Activated T-cell treated with anti-CD3 and anti-CD28 coated beads, Interleukin-2, amount 50 U/mL, for 24 hours (primary cell): ENCODE measurements at regions not wholly inside any gene's neighbourhood (a gene's known extent, or its start where the extent isn't known, plus 50 kb on each side); places are given as distances from the start of the nearest gene placed in this dataset.

Source experiments
- DNase-seq: peaks from one replicate; pipeline ENCODE4 v3.0.0-alpha.2; 2020
- H3K27ac Mint-ChIP-seq: 2 replicates; pipeline ENCODE4 v1.8.0; 2020; ENCODE audit warnings: mild to moderate bottlenecking, mixed read lengths
- H3K27me3 Mint-ChIP-seq: 2 replicates; pipeline ENCODE4 v1.8.0; 2020; ENCODE audit warnings: mixed read lengths
- H3K36me3 Mint-ChIP-seq: 2 replicates; pipeline ENCODE4 v1.8.0; 2020; ENCODE audit warnings: low read depth, mixed read lengths
- H3K4me1 Mint-ChIP-seq: 2 replicates; pipeline ENCODE4 v1.8.0; 2020; ENCODE audit warnings: low read depth, mixed read lengths
- H3K4me3 Mint-ChIP-seq: 2 replicates; pipeline ENCODE4 v1.8.0; 2020; ENCODE audit warnings: mild to moderate bottlenecking, moderate library complexity, mixed read lengths
- H3K9me3 Mint-ChIP-seq: 2 replicates; pipeline ENCODE4 v1.8.0; 2020; ENCODE audit warnings: mixed read lengths

DNA sequence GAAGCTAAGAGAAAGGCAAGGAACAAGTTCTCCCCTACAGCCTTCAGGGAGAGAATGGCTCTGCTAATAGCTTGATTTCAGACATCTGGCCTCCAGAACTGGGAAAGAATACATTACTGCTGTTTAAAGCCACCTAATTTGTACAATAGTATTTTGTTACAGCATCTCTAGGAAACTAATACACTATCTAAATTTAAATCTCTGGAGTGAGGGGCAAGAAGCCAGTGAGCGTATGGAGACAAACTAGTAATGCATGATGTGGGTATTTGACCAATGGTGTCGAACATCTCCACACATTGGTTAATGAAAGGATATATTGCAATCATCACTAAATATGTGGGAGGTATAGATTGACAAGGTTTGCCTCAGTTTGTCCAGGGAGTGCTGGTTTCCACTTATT, 451.5 kb downstream of the EPM2A start:
- Mint-ChIP-seq H3K9me3 (peaks cover 2% of the 10 kb centered on the region), H3K36me3 (no peaks in the 10 kb centered on the region), H3K27me3 (peaks cover 7% of the 10 kb centered on the region), H3K4me3 (no peak overlapping the region), H3K27ac (no peak overlapping the region), H3K4me1 (no peaks in the 10 kb centered on the region)
- DNase-seq, result no peak

DNA sequence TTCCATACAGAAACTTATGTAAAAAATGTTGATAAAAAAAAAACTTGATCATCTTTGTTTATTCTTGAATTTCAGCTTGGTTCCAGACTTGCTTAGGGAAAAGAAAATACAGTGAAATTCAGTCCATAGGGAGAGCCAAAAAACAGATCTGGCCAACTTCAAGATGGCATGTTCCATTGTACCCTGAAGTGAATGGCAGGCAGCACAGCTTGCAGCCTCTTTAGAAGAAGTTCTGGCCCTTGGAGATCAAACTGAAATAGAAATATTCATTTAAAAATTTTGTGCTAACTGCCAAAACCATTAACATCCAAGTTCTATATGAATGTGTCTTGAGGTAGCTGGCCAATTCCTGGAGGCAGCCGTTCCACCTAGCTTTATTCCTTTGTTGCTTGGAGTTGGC, 448.4 kb downstream of the EPM2A start:
- no peak for DNase-seq
- H3K9me3 Mint-ChIP-seq, result peaks cover 3% of the 10 kb centered on the region
- no peak overlapping the region for H3K27ac Mint-ChIP-seq
- H3K36me3 Mint-ChIP-seq, result no peaks in the 10 kb centered on the region
- no peak overlapping the region for H3K4me3 Mint-ChIP-seq
- H3K4me1 Mint-ChIP-seq, result no peaks in the 10 kb centered on the region
- H3K27me3 Mint-ChIP-seq, result peaks cover 4% of the 10 kb centered on the region

DNA sequence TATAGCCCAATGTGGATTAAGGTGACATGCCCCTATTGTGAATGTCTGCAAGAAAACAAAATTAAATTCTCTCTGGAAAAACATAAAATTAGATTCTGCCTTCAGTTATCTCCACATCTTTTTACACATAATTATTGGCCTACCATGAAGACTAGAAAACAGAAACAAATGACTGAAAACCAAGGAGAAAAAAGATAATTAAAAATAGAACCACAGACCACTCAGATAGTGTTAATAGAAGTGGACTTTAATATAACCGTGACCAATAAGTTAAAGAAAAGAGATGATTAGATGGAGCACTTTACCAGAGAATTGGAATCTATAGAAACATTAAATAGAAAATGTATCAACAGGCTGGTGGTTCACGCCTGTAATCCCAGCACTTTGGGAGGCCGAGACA, 445.7 kb downstream of the EPM2A start:
- H3K27me3 Mint-ChIP-seq, result no peaks in the 10 kb centered on the region
- H3K4me3 Mint-ChIP-seq, result no peak overlapping the region
- no peaks in the 10 kb centered on the region for H3K4me1 Mint-ChIP-seq
- H3K27ac Mint-ChIP-seq, result no peak overlapping the region
- DNase-seq, result no peak
- no peaks in the 10 kb centered on the region for H3K36me3 Mint-ChIP-seq
- H3K9me3 Mint-ChIP-seq, result peaks cover 3% of the 10 kb centered on the region

DNA sequence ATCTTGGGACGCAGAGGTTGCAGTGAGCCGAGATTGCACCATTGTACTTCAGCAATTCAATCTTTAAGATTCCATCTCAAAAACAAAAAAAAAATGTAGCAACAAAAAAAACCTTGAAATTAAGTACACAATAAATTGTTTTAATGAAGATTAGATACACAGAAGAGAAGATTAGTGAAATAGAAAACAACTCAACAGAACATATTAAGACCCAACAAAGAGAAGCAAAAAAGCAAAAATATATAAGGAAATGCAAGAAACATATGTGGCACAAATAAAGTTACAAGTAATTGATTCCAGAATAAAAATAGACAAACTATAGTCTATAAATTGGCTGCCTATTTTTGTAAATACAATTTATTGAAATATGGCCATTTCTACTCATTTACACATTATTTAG, 445.2 kb downstream of the EPM2A start:
- H3K9me3 Mint-ChIP-seq, result peaks cover 3% of the 10 kb centered on the region
- no peaks in the 10 kb centered on the region for H3K36me3 Mint-ChIP-seq
- H3K4me1 Mint-ChIP-seq, result no peaks in the 10 kb centered on the region
- H3K27me3 Mint-ChIP-seq, result no peaks in the 10 kb centered on the region
- no peak overlapping the region for H3K4me3 Mint-ChIP-seq
- no peak for DNase-seq
- H3K27ac Mint-ChIP-seq, result no peak overlapping the region

DNA sequence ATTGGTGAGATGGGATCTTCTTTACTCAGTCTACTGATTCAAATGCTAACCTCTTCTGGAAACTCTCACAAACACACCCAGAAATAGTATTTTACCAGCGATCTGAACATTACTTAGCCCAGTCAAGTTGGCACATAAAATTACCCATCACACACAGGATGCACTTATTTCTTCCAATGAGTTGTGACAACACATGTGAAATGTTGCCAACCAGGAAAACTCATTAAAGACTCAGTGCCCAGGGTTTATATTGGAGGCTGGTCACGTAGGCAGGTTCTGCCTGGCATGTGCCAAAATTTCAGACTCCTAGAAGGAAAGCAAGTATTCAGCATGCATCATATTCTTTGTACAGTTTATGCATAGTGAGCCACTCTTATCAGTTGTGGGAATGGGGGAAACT, 443.3 kb downstream of the EPM2A start:
- Mint-ChIP-seq H3K4me3 (no peak overlapping the region), H3K27me3 (no peaks in the 10 kb centered on the region), H3K27ac (no peak overlapping the region), H3K36me3 (no peaks in the 10 kb centered on the region), H3K9me3 (peaks cover 3% of the 10 kb centered on the region), H3K4me1 (no peaks in the 10 kb centered on the region)
- DNase-seq, result no peak

DNA sequence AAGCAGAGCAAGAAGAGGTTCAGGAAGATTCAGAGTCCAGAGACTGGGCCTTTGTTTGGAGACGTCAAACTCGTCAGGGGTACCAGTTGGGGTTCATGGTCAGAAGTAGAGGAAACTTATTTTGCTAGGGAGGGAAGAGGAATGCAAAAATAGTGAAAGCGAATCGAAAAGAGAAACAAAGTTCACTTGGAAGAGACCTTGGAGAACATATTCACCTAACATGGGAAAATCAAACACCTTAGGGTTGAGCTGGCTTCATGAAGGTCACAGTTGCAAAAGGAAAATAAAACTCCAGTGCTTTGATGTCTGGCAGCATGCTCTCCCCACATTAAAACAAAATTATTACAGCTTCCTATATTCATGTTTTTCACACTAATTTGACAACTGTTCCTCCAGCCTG, 440.4 kb downstream of the EPM2A start:
- Mint-ChIP-seq H3K27me3 (no peaks in the 10 kb centered on the region), H3K36me3 (no peaks in the 10 kb centered on the region), H3K4me3 (no peak overlapping the region), H3K4me1 (no peaks in the 10 kb centered on the region), H3K9me3 (no peaks in the 10 kb centered on the region), H3K27ac (no peak overlapping the region)
- no peak for DNase-seq

DNA sequence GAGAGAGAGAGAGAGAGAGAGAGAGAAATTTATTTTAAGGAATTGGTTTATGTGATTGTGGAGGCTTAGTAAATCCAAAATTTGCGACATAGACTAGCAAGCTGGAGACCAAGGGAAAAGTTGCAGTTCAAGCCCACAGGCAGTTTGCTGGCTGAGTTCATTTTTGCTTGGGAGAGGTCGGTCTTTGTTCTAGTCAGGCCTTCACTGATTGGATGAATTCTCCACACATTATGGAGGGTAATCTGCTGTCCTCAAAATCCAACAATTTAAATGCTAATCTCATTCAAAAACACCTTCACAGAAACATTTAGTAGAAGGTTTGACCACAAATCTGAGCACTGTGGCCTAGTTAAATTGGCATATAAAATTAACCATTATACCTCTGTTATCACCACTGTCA, 439.6 kb downstream of the EPM2A start:
- Mint-ChIP-seq H3K27me3 (no peaks in the 10 kb centered on the region), H3K4me3 (no peak overlapping the region), H3K36me3 (no peaks in the 10 kb centered on the region), H3K9me3 (no peaks in the 10 kb centered on the region), H3K4me1 (no peaks in the 10 kb centered on the region), H3K27ac (no peak overlapping the region)
- DNase-seq, result no peak

DNA sequence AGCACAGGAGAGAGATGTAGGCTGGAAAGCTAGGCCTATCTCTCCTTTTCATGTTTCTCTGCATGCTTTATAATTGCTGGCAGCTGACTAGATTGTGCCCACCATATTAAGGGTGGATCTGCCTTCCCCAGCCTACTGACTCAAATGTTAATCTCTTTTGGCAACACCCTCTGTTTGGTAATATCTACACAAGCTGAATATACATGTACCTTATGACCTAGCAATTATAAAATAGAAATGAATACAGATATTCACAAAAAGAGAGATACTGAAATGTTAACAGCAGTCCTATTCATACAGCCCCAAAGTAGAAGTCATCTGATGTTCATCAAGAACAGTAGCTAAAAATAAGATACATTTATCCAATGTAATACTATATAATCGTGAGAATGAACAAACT, 429.6 kb downstream of the EPM2A start:
- H3K27ac Mint-ChIP-seq, result no peak overlapping the region
- no peaks in the 10 kb centered on the region for H3K27me3 Mint-ChIP-seq
- no peaks in the 10 kb centered on the region for H3K36me3 Mint-ChIP-seq
- H3K4me1 Mint-ChIP-seq, result no peaks in the 10 kb centered on the region
- no peaks in the 10 kb centered on the region for H3K9me3 Mint-ChIP-seq
- DNase-seq, result no peak
- H3K4me3 Mint-ChIP-seq, result no peak overlapping the region

DNA sequence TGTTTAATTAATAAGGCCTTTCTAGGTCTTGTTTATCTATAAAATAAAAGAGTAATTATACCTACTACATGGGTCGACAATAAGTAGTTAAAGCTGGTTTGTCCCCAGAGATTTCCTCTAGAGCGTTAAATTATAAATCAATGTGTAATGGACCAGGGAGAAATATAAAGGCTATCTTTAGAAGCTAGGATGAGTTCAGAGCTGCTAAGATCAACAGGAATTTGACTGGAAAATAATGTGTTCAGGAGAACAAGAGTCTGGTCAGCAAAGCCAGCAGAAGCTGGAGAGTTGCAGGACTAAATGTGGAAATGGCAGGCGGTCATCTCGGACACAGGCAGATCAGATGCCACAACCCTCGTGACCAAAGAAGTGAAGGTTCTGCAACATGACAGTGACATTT, 428.8 kb downstream of the EPM2A start:
- Mint-ChIP-seq H3K27me3 (no peaks in the 10 kb centered on the region), H3K27ac (no peak overlapping the region), H3K4me3 (no peak overlapping the region), H3K4me1 (no peaks in the 10 kb centered on the region), H3K36me3 (no peaks in the 10 kb centered on the region), H3K9me3 (no peaks in the 10 kb centered on the region)
- no peak for DNase-seq

DNA sequence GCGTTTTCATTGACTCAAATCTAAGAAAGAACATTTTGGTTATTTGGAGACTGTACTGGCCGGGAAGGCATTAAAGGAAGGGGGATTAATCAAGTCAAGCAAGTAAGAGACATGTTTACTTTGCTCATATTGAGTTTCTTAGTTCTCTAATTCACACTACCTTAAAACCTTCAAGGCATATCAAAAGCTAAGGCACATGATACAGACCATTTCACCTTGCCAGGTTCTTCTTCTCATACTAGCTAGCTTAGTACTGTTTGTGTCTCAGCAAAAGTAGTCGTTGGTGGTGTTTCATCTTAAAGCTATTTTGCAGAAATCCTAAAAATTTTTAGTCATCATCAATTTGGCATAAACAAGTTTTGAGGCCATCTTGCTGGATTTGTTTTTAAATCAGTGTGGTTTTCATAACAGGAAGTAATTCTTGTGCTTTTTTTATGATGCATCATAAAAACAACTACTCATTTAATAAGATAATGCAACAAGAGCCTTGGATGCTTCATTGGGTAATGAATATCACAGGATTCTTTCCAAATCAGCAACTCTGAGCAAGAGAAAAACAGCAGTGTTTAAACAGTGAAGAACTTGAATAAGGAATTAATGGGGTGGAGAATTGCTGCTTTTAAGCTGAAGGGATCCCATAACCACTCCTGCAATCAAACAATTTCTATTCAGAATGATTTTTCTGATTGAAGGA, 425.3 kb downstream of the EPM2A start:
- H3K27me3 Mint-ChIP-seq, result no peaks in the 10 kb centered on the region
- no peaks in the 10 kb centered on the region for H3K36me3 Mint-ChIP-seq
- no peaks in the 10 kb centered on the region for H3K4me1 Mint-ChIP-seq
- no peak for DNase-seq
- H3K9me3 Mint-ChIP-seq, result no peaks in the 10 kb centered on the region
- H3K4me3 Mint-ChIP-seq, result no peak overlapping the region
- no peak overlapping the region for H3K27ac Mint-ChIP-seq

DNA sequence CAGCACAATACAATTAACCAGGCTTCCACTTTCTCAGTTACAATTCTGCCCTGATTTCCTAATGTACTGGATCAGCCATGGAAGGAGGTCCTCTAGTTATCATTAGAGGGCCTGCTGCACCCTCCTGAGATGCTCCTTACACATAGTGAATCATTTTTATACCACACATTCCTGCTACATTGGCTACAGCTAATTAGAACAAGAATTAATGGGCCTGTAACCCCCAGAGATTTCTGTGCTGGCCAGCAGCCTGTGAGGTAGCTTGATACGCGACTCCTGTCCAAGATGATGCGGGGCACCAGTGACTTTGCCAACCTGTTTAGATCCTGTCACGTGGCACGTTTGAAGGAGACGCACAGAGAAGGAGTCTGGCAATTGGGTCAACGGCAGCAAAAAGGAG, 422.8 kb downstream of the EPM2A start:
- no peaks in the 10 kb centered on the region for H3K9me3 Mint-ChIP-seq
- no peaks in the 10 kb centered on the region for H3K4me1 Mint-ChIP-seq
- H3K36me3 Mint-ChIP-seq, result no peaks in the 10 kb centered on the region
- H3K27ac Mint-ChIP-seq, result no peak overlapping the region
- no peaks in the 10 kb centered on the region for H3K27me3 Mint-ChIP-seq
- no peak overlapping the region for H3K4me3 Mint-ChIP-seq
- DNase-seq, result no peak

DNA sequence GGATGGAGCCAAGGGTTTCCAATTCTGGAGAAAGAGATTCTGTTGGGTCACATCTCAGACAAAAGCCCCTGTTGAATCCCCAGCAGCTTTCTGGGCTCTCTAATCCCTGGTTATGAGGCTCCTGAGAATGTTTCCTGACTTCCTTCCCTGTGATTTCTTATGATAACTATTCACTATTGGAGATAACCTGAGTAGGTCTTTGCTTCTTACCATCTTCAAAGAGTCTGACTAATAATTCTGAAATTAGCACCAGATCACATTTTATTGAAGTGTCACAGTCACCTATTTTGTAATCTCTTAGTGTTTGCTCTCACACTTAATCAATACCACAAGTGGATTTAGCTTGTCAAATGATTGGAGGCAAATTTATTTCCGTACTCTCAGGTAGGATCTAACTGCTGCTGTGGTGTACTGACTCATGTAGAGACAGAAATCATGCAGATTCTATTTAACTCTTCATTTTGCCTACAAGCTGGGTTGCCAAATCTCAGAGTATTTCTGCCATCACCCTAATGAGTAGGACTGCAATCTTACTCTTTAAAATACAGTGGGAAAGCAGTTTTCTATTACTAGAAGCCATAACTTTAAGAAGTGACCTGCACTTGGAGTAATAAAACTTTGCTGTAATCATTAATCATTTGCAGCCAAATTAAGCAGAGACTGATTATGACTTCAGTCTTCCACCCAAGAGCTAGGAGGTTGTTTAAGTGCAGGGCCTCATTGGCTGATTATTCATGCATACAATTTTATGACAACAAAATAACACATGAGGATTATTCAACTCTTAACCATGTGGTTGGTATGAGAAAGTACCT, 422.1 kb downstream of the EPM2A start:
- no peak for DNase-seq
- Mint-ChIP-seq H3K36me3 (no peaks in the 10 kb centered on the region), H3K4me3 (no peak overlapping the region), H3K27ac (no peak overlapping the region), H3K4me1 (no peaks in the 10 kb centered on the region), H3K27me3 (no peaks in the 10 kb centered on the region), H3K9me3 (no peaks in the 10 kb centered on the region)

DNA sequence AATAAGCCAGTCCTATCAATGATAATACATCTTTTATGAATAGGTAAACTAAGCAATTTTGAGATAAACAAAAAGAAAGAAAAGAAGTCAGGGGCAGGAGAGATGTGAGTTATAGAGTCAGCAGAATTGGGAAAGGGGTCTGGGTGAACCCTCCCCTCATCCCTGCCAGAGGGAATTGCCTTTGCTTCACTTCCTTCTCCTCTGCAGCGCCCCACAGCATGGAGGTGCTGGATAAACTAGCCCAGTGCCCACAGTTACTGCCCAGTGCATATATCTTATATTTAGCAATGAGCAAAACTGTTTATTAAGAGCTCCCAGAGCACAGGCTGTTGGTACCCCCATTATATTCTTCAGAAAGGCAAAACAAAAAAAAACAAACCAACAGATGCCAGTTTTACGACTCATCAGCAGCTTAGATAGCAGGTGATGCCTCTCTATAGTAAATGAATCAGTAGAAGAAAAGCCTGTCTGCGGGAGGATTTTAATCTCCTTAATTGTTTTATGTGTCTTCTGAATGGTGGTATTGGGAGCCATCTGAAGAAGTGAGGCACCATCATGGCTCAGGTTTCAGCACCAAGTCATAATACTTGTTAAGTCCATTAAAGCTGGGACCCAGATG, 419.2 kb downstream of the EPM2A start:
- Mint-ChIP-seq H3K4me3 (no peak overlapping the region), H3K36me3 (no peaks in the 10 kb centered on the region), H3K27me3 (no peaks in the 10 kb centered on the region), H3K4me1 (no peaks in the 10 kb centered on the region), H3K27ac (no peak overlapping the region), H3K9me3 (no peaks in the 10 kb centered on the region)
- no peak for DNase-seq

DNA sequence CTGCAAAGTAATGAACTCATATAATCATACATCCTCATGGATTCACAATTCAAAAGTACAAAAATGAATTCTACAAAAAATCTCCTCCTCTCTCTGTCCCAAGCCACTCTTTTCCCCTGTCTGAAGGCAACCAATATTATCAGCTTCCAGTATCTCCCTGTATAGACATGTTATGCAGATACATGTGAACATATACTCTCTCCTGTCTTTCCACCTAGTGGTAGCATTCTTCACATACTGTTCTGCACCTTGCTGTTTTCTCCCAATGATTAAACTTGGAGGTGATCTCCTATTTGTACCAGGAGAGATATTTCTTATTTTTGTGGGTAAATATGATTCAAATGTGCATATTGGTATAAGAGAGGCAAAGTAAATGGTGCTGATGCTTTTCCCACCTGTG, 416.4 kb downstream of the EPM2A start:
- Mint-ChIP-seq H3K9me3 (no peaks in the 10 kb centered on the region), H3K4me3 (no peak overlapping the region), H3K36me3 (no peaks in the 10 kb centered on the region), H3K27me3 (no peaks in the 10 kb centered on the region), H3K27ac (no peak overlapping the region), H3K4me1 (no peaks in the 10 kb centered on the region)
- DNase-seq, result no peak

DNA sequence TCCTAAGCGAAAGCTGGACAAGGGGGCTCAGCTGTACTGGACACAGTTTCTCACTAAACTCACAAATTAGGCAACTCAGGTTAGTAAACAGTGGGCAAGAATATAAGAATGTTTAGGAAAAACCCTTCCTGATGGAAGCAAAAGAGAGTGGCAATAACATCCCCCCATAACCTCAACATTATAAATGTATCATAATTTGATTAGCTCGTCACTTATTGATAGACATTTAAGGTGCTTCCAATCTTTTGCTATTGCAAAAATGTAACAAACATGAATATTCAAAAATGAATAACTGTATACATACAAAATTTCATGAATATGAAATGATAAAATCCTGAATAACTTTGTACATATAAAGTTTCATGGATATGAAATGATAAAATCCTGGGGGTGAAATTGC, 415.7 kb downstream of the EPM2A start:
- Mint-ChIP-seq H3K27me3 (no peaks in the 10 kb centered on the region), H3K4me3 (no peak overlapping the region), H3K36me3 (no peaks in the 10 kb centered on the region), H3K4me1 (no peaks in the 10 kb centered on the region), H3K27ac (no peak overlapping the region), H3K9me3 (no peaks in the 10 kb centered on the region)
- DNase-seq, result no peak
